GM23338 (cell line): ENCODE measurements at regions not wholly inside any gene's neighbourhood (a gene's known extent, or its start where the extent isn't known, plus 50 kb on each side); places are given as distances from the start of the nearest gene placed in this dataset.

Experiments
- CREB1 ChIP-seq: fragments of 250-450 bp; sonication (Bioruptor Pico); IDR thresholded peaks from 2 replicates; pipeline ENCODE4 v1.5.0; 2020; ENCODE audit warnings: low read depth, mild to moderate bottlenecking, moderate library complexity
- CTCF ChIP-seq, 2 experiments: fragments of 200-600 bp in 1 of 2; sonication (generic) in 1 of 2; conservative IDR thresholded peaks; 2 replicates each; pipeline versions ENCODE4 v1.5.1 to v1.6.1; 2016 to 2017; ENCODE audit warnings: antibody characterized with exemption in 2 of 2, low read depth in 2 of 2, mild to moderate bottlenecking in 2 of 2, moderate library complexity in 1 of 2
- ETS1 ChIP-seq: IDR thresholded peaks from 2 replicates; pipeline ENCODE4 v1.6.1; 2016; ENCODE audit warnings: antibody characterized with exemption
- EZH2 ChIP-seq: fragments of 200-600 bp; sonication (generic); IDR thresholded peaks from one replicate; pipeline ENCODE4 v1.8.0; 2017; ENCODE audit warnings: antibody characterized with exemption, mild to moderate bottlenecking, low read depth; ENCODE audit not compliant: unreplicated experiment
- EZH2phosphoT487 ChIP-seq: fragments of 200-600 bp; sonication (generic); IDR thresholded peaks from one replicate; pipeline ENCODE4 v1.8.1; 2018; ENCODE audit warnings: antibody characterized with exemption; ENCODE audit not compliant: unreplicated experiment
- JUNB ChIP-seq: IDR thresholded peaks from one replicate; pipeline ENCODE4 v1.6.1; 2016; ENCODE audit warnings: antibody characterized with exemption; ENCODE audit not compliant: unreplicated experiment
- NANOG ChIP-seq: IDR thresholded peaks from 2 replicates; pipeline ENCODE4 v1.6.1; 2016; ENCODE audit warnings: antibody characterized with exemption, borderline replicate concordance
- POLR2AphosphoS5 ChIP-seq: IDR thresholded peaks from 2 replicates; pipeline ENCODE4 v1.6.1; 2016; ENCODE audit warnings: antibody characterized with exemption, low read depth
- REST ChIP-seq: IDR thresholded peaks from one replicate; pipeline ENCODE4 v1.6.1; 2018; ENCODE audit warnings: antibody characterized with exemption; ENCODE audit not compliant: unreplicated experiment
- STAT1 ChIP-seq: IDR thresholded peaks from one replicate; pipeline ENCODE4 v1.6.1; 2016; ENCODE audit warnings: antibody characterized with exemption; ENCODE audit not compliant: unreplicated experiment
- ZNF114 ChIP-seq: fragments of 250-450 bp; sonication (Bioruptor Pico); IDR thresholded peaks from 2 replicates; pipeline ENCODE4 v1.5.0; 2020; ENCODE audit warnings: mild to moderate bottlenecking, moderate library complexity
- TF ChIP-seq, protein P1 (sequence below): fragments of 250-450 bp; sonication (Bioruptor Pico); IDR thresholded peaks from 2 replicates; pipeline ENCODE4 v1.5.0; 2020; ENCODE audit warnings: mild to moderate bottlenecking, moderate library complexity

- TF ChIP-seq CTCF (conservative IDR thresholded peaks at IDR 0.05; ENCODE audit: low read depth in 2 of 2) (no peak), STAT1 (no peak), EZH2 (no peak), POLR2AphosphoS5 (no peak), ZNF114 (CRISPR knock-in tag) (no peak), CREB1 (CRISPR knock-in tag) (no peak), REST (no peak), EZH2phosphoT487 (no peak), NANOG (no peak), ETS1 (no peak), JUNB (no peak)
- TF ChIP-seq, protein P1, sequence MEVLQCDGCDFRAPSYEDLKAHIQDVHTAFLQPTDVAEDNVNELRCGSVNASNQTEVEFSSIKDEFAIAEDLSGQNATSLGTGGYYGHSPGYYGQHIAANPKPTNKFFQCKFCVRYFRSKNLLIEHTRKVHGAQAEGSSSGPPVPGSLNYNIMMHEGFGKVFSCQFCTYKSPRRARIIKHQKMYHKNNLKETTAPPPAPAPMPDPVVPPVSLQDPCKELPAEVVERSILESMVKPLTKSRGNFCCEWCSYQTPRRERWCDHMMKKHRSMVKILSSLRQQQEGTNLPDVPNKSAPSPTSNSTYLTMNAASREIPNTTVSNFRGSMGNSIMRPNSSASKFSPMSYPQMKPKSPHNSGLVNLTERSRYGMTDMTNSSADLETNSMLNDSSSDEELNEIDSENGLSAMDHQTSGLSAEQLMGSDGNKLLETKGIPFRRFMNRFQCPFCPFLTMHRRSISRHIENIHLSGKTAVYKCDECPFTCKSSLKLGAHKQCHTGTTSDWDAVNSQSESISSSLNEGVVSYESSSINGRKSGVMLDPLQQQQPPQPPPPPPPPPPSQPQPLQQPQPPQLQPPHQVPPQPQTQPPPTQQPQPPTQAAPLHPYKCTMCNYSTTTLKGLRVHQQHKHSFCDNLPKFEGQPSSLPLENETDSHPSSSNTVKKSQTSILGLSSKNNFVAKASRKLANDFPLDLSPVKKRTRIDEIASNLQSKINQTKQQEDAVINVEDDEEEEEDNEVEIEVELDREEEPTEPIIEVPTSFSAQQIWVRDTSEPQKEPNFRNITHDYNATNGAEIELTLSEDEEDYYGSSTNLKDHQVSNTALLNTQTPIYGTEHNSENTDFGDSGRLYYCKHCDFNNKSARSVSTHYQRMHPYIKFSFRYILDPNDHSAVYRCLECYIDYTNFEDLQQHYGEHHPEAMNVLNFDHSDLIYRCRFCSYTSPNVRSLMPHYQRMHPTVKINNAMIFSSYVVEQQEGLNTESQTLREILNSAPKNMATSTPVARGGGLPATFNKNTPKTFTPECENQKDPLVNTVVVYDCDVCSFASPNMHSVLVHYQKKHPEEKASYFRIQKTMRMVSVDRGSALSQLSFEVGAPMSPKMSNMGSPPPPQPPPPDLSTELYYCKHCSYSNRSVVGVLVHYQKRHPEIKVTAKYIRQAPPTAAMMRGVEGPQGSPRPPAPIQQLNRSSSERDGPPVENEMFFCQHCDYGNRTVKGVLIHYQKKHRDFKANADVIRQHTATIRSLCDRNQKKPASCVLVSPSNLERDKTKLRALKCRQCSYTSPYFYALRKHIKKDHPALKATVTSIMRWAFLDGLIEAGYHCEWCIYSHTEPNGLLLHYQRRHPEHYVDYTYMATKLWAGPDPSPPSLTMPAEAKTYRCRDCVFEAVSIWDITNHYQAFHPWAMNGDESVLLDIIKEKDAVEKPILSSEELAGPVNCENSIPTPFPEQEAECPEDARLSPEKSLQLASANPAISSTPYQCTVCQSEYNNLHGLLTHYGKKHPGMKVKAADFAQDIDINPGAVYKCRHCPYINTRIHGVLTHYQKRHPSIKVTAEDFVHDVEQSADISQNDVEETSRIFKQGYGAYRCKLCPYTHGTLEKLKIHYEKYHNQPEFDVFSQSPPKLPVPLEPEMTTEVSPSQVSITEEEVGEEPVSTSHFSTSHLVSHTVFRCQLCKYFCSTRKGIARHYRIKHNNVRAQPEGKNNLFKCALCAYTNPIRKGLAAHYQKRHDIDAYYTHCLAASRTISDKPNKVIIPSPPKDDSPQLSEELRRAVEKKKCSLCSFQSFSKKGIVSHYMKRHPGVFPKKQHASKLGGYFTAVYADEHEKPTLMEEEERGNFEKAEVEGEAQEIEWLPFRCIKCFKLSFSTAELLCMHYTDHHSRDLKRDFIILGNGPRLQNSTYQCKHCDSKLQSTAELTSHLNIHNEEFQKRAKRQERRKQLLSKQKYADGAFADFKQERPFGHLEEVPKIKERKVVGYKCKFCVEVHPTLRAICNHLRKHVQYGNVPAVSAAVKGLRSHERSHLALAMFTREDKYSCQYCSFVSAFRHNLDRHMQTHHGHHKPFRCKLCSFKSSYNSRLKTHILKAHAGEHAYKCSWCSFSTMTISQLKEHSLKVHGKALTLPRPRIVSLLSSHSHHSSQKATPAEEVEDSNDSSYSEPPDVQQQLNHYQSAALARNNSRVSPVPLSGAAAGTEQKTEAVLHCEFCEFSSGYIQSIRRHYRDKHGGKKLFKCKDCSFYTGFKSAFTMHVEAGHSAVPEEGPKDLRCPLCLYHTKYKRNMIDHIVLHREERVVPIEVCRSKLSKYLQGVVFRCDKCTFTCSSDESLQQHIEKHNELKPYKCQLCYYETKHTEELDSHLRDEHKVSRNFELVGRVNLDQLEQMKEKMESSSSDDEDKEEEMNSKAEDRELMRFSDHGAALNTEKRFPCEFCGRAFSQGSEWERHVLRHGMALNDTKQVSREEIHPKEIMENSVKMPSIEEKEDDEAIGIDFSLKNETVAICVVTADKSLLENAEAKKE (CRISPR knock-in tag): no peak
These were observed 83.4 kb downstream of the EBLN2 start for GRCh38 chr3:73144828-73145227.
